ENCODE measurements at regions not wholly inside any gene's neighbourhood (a gene's known extent, or its start where the extent isn't known, plus 50 kb on each side); places are given as distances from the start of the nearest gene placed in this dataset.

- TF ChIP-seq KLF9 (CRISPR knock-in tag; IDR thresholded peaks at IDR 0.05; ENCODE audit: low read depth) = no peak
- no peak for TF ChIP-seq TAF1 (CRISPR knock-in tag; IDR thresholded peaks at IDR 0.05)
- TF ChIP-seq CAMTA2 (CRISPR knock-in tag; IDR thresholded peaks at IDR 0.05; ENCODE audit: borderline replicate concordance) = no peak
- TF ChIP-seq KLF13 (CRISPR knock-in tag; IDR thresholded peaks at IDR 0.05) = no peak
- no peak for TF ChIP-seq ZNF251 (CRISPR knock-in tag; IDR thresholded peaks at IDR 0.05)
- no peak for TF ChIP-seq NR2F1 (CRISPR knock-in tag; IDR thresholded peaks at IDR 0.05)
- TF ChIP-seq RFX5 (IDR thresholded peaks at IDR 0.05; ENCODE audit: low read depth, low read length) = no peak
- no peak for TF ChIP-seq FOXJ3 (CRISPR knock-in tag; IDR thresholded peaks at IDR 0.05; ENCODE audit: borderline replicate concordance)
- no peak for TF ChIP-seq ZNF354B (CRISPR knock-in tag; IDR thresholded peaks at IDR 0.05)
- TF ChIP-seq MAF1 (CRISPR knock-in tag; IDR thresholded peaks at IDR 0.05; ENCODE audit: borderline replicate concordance) = no peak
- no peak for TF ChIP-seq GLMP (CRISPR knock-in tag; IDR thresholded peaks at IDR 0.05; ENCODE audit: borderline replicate concordance)
- TF ChIP-seq RBAK (CRISPR knock-in tag; IDR thresholded peaks at IDR 0.05) = no peak
- TF ChIP-seq YEATS2 (CRISPR knock-in tag; IDR thresholded peaks at IDR 0.05; ENCODE audit: borderline replicate concordance) = no peak
- TF ChIP-seq ETS1 (CRISPR knock-in tag; IDR thresholded peaks at IDR 0.05) = no peak
- TF ChIP-seq POLR2AphosphoS5 (IDR thresholded peaks at IDR 0.05; ENCODE audit: low read depth, low read length) = no peak
- no peak for TF ChIP-seq ATF7 (IDR thresholded peaks at IDR 0.05)
- no peak for TF ChIP-seq ATF7 (CRISPR knock-in tag; IDR thresholded peaks at IDR 0.05)
- no peak for TF ChIP-seq ZSCAN9 (CRISPR knock-in tag; IDR thresholded peaks at IDR 0.05; ENCODE audit: borderline replicate concordance)
- WGBS (ENCODE audit: low lambda C conversion rate) = 56% methylated on average over 4 of the region's 4 CpGs
- BruUV-seq (replicated peaks) = no TSS peak
- DNase-seq (ENCODE audit: low spot score) = no peak
- CTCF ChIA-PET (ENCODE audit: low intra/inter-chr PET ratio, low total read pairs) = no interaction called here
- Histone ChIP-seq H4K20me1 (ENCODE audit: insufficient read depth, low read length) (no peaks in the 10 kb centered on the region), H3K4me1 (ENCODE audit: insufficient read depth, low read length) (peaks cover 38% of the 10 kb centered on the region), H2AFZ (ENCODE audit: low read length) (no peak overlapping the region), H3K27me3 (ENCODE audit: control insufficient read depth in 1 of 2, insufficient read depth in 2 of 2, low read length in 2 of 2) (no peaks in the 10 kb centered on the region), H3K4me3 (replicated peaks in 1 of 3; ENCODE audit: insufficient read depth in 1 of 3, low read depth in 2 of 3, low read length in 3 of 3) (no peak overlapping the region), H3K9me3 (ENCODE audit: low read length) (no peaks in the 10 kb centered on the region), H3K36me3 (replicated peaks in 1 of 2; ENCODE audit: control insufficient read depth in 1 of 2, insufficient read depth in 2 of 2, low read length in 2 of 2) (no peaks in the 10 kb centered on the region), H3K27ac (ENCODE audit: extremely low read length, insufficient read depth, low read length) (no peak overlapping the region), H3K4me2 (ENCODE audit: low read depth, low read length) (no peak overlapping the region), H3K9ac (ENCODE audit: insufficient read depth, low read depth, low read length) (no peak overlapping the region), H3K79me2 (ENCODE audit: insufficient read depth, low read length) (no peaks in the 10 kb centered on the region)
- FAIRE-seq = no peak
- ATAC-seq = no peak
- intact Hi-C loops (cut with micrococcal nuclease; ENCODE audit: unreplicated experiment) = no loop called here
- in situ Hi-C loops (cut with HindIII; ENCODE audit: extremely low pct_ligation_motif_present, low pct_unique_long_range_greater_than_20kb) = no loop called here
- POLR2A ChIA-PET = interaction anchor here (1.5 kb wide), 1 partner anchor 26 kb away, joined by 5 read pairs; no protein-coding TSS in a partner anchor
These were observed 273.3 kb upstream of the ANKRD55 start for GRCh38 chr5:56506211-56506965.

All from HepG2 (cell line).